Mucosa of gallbladder (tissue), 1 donor: ENCODE measurements at regions not wholly inside any gene's neighbourhood (a gene's known extent, or its start where the extent isn't known, plus 50 kb on each side); places are given as distances from the start of the nearest gene placed in this dataset.
A peak's percentile ranks its signal among the peaks of the same experiment; 100 is the strongest.
"Not testable (repeated sequence)": the region's sequence is repeated elsewhere in the genome, so short reads cannot be mapped to it uniquely, and the experiment has no call there.

Experiments
- DNase-seq: peaks from one replicate; pipeline ENCODE4 v3.0.0-alpha.2; 2020; ENCODE audit warnings: low spot score
- donor health status: DM: no; HTN: no; CAD: no.

GRCh38 chr11:93902921-93903320 lies 52.5 kb upstream of the VSTM5 start:
- DNase-seq, result no peak

- no peak for DNase-seq
Observed at GRCh38 chr11:93903989-93904388, 53.6 kb upstream of the VSTM5 start.

GRCh38 chr11:93904716-93905115 lies 54.3 kb upstream of the VSTM5 start:
- DNase-seq, result no peak

GRCh38 chr11:93905384-93905783 lies 55.0 kb upstream of the VSTM5 start:
- no peak for DNase-seq

GRCh38 chr11:93906486-93906885 lies 56.1 kb upstream of the VSTM5 start:
- DNase-seq, result no peak

- DNase-seq, result no peak
Observed at GRCh38 chr11:93907901-93908300, 57.5 kb upstream of the VSTM5 start.

- DNase-seq, result no peak
Observed at GRCh38 chr11:93908689-93909088, 58.3 kb upstream of the VSTM5 start.

- no peak for DNase-seq
Observed at GRCh38 chr11:93917673-93918072, 67.3 kb upstream of the VSTM5 start.

- DNase-seq, result peak; percentile 15
Observed at GRCh38 chr11:93921695-93922468, 71.5 kb upstream of the VSTM5 start.

GRCh38 chr11:93922830-93923229 lies 72.4 kb upstream of the VSTM5 start:
- DNase-seq, result no peak

- DNase-seq, result not testable (repeated sequence)
Observed at GRCh38 chr11:93926099-93926498, 75.7 kb upstream of the VSTM5 start.

GRCh38 chr11:93929407-93929806 lies 79.0 kb upstream of the VSTM5 start:
- no peak for DNase-seq

GRCh38 chr11:93933230-93933629 lies 82.8 kb upstream of the VSTM5 start:
- DNase-seq, result no peak

- no peak for DNase-seq
Observed at GRCh38 chr11:93935826-93936225, 85.3 kb upstream of the HEPHL1 start.

- no peak for DNase-seq
Observed at GRCh38 chr11:93936460-93936859, 84.7 kb upstream of the HEPHL1 start.

- DNase-seq, result no peak
Observed at GRCh38 chr11:93939084-93939760, 81.9 kb upstream of the HEPHL1 start.

- no peak for DNase-seq
Observed at GRCh38 chr11:93940395-93940794, 80.8 kb upstream of the HEPHL1 start.

- no peak for DNase-seq
Observed at GRCh38 chr11:93942176-93942575, 79.0 kb upstream of the HEPHL1 start.

GRCh38 chr11:93945596-93945995 lies 75.6 kb upstream of the HEPHL1 start:
- DNase-seq, result no peak

GRCh38 chr11:93952082-93952780 lies 68.9 kb upstream of the HEPHL1 start:
- no peak for DNase-seq

- DNase-seq, result no peak
Observed at GRCh38 chr11:93957397-93957952, 63.7 kb upstream of the HEPHL1 start.

GRCh38 chr11:93958991-93959390 lies 62.2 kb upstream of the HEPHL1 start:
- no peak for DNase-seq

GRCh38 chr11:93959663-93960062 lies 61.5 kb upstream of the HEPHL1 start:
- DNase-seq, result no peak
